ENCODE measurements at regions not wholly inside any gene's neighbourhood (a gene's known extent, or its start where the extent isn't known, plus 50 kb on each side); places are given as distances from the start of the nearest gene placed in this dataset.
"Not testable (repeated sequence)": the region's sequence is repeated elsewhere in the genome, so short reads cannot be mapped to it uniquely, and the experiment has no call there.

DNA sequence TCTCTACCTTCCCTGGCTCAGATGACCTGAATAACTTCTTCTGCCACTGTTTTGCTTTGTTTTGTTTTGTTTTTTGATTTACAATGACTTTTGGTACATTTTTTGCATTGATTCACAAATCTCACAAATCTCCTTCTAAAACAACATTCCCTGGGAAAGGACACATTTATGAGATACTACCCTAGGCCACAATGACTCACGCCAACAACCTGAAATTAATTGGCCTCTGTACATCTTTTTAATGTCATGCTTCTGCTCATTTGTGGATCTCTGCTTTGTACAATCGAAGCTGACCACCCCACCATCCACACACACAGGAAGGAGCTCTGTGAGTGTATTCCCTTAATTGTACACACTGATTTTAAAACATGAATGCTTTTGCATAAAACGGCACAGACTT lies 156.7 kb upstream of the PFKP start:
- no peaks in the 10 kb centered on the region for H3K36me3 ChIP-seq
- no peaks in the 10 kb centered on the region for H3K9me3 ChIP-seq (replicated peaks in 1 of 11)
- H3K4me3 ChIP-seq: no peak overlapping the region
- no peak for TF ChIP-seq Cebpa-rat (IDR thresholded peaks at IDR 0.05)
- no peak overlapping the region for H3K9ac ChIP-seq
- H3K4me2 ChIP-seq: no peak overlapping the region
- H3K4me1 ChIP-seq: peaks cover 0 to 5% (median 0%) of the 10 kb centered on the region in 10 experiments; a peak in 1 of 20 replicates
- H3K27me3 ChIP-seq: no peaks in the 10 kb centered on the region
- no peaks in the 10 kb centered on the region for H4K20me1 ChIP-seq
- no peak overlapping the region for H3K27ac ChIP-seq

DNA sequence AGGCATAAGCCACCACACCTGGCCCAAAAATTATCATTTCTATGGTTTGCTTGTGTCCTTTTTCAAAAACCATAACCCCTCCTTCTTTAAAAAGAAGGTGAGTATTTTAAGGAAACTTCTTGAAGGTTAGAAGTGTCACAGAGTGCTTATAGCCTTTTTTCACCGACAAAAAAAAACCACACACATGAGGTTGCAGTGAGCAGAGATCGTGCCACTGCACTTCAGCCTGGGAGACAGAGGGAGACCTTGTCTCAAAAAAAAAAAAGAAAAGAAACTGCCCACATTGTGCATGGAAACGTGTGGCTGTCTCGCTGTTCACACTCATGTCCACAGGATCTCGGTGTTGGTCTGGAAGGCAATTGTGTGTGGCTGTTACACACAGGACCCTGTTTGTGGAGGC lies 157.4 kb upstream of the PFKP start:
- H3K9me3 ChIP-seq (replicated peaks in 1 of 11): no peaks in the 10 kb centered on the region
- H3K9ac ChIP-seq: no peak overlapping the region
- no peaks in the 10 kb centered on the region for H3K36me3 ChIP-seq
- no peak overlapping the region for H3K27ac ChIP-seq
- peaks cover 0 to 5% (median 0%) of the 10 kb centered on the region in 10 experiments; a peak in 1 of 20 replicates for H3K4me1 ChIP-seq
- no peaks in the 10 kb centered on the region for H4K20me1 ChIP-seq
- no peak for TF ChIP-seq Cebpa-rat (IDR thresholded peaks at IDR 0.05)
- H3K27me3 ChIP-seq: no peaks in the 10 kb centered on the region
- no peak overlapping the region for H3K4me2 ChIP-seq
- H3K4me3 ChIP-seq: no peak overlapping the region

DNA sequence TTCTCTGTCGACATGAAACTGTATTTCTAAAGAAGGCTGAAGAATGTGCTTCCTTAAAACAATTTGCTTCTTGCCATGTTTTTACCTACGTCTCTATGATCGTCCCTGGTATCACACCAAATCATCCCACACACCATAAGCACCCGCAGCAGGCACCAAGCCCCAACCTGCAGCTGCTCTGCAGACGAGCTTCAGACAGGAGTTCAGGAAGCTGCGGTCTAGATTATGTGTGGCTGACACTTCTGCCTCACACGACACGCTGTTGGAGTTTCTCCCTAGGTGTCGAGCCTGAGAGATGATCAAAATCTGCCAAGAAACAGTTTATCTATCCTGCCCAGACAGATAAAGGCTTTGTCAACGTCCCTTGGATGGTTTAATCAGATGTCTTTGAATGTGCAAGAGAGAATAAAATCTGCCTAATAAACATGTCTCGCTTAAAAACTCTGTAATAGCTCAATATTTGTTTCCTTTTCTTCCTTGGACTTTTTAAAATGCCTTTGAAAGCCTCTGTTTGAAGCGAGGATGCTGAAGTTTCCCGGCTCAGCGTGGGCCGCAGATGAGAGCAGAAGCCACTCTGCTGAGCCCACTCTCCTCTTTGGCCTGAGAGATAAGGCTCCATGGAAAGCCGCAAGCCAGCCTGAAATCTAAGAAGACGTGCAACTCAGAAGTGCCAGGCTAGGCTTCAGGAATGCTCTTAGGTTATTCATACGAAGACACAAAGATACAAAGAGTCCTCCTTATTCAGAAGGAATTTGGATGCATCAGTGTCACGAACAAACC lies 158.3 kb upstream of the PFKP start:
- Histone ChIP-seq H3K9ac (no peak overlapping the region), H3K27me3 (no peaks in the 10 kb centered on the region), H4K20me1 (no peaks in the 10 kb centered on the region), H3K4me2 (no peak overlapping the region), H3K36me3 (no peaks in the 10 kb centered on the region), H3K9me3 (replicated peaks in 1 of 11) (no peaks in the 10 kb centered on the region), H3K4me3 (no peak overlapping the region), H3K27ac (no peak overlapping the region), H3K4me1 (peaks cover 0 to 5% (median 0%) of the 10 kb centered on the region in 10 experiments; a peak in 1 of 20 replicates)
- no peak for TF ChIP-seq Cebpa-rat (IDR thresholded peaks at IDR 0.05)

DNA sequence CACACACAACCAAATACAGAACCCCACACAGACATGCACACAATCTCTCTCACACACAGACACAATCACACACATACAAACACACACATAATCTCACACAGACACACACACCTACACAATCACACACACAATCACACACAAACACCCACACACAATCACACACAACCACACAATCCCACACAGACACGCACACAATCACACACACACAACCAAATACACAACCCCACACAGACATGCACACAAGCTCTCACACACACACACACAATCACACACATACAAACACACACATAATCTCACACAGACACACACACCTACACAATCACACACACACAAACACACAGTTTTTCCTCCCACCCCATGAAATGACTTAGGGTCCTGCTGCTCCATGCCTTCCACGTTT lies 160.4 kb upstream of the PFKP start:
- H3K4me2 ChIP-seq: no peak overlapping the region
- no peaks in the 10 kb centered on the region for H3K27me3 ChIP-seq
- no peaks in the 10 kb centered on the region for H3K9me3 ChIP-seq (replicated peaks in 1 of 11)
- no peak overlapping the region for H3K9ac ChIP-seq
- no peaks in the 10 kb centered on the region for H4K20me1 ChIP-seq
- peaks cover 0 to 5% (median 0%) of the 10 kb centered on the region in 10 experiments; a peak in 1 of 20 replicates for H3K4me1 ChIP-seq
- no peaks in the 10 kb centered on the region for H3K36me3 ChIP-seq
- no peak for TF ChIP-seq Cebpa-rat (IDR thresholded peaks at IDR 0.05)
- H3K27ac ChIP-seq: no peak overlapping the region
- H3K4me3 ChIP-seq: no peak overlapping the region

DNA sequence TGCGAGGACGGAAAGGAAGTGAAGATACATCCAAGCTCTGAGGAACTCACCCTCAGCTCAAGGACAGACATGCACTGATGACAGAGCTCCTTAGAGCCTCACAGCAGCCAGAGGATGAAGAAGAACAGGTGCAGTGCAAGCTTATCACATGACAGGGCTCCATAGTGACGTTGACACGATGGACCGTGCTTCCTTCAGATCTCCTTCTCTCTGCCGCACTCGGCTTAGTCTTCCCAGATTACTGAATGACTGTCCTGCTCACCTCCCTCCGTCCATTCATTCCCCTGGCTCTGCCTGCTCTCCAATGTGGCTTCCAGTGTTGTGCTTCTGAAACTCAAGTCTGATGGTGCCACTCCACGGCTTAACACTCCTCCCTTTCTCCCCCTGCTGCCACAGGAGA lies 161.5 kb upstream of the PFKP start:
- Histone ChIP-seq H3K9me3 (replicated peaks in 1 of 11) (no peaks in the 10 kb centered on the region), H3K4me2 (no peak overlapping the region), H3K27me3 (no peaks in the 10 kb centered on the region), H3K9ac (no peak overlapping the region), H3K4me1 (peaks cover 0 to 5% (median 0%) of the 10 kb centered on the region in 10 experiments; a peak in 1 of 20 replicates), H3K36me3 (no peaks in the 10 kb centered on the region), H3K4me3 (no peak overlapping the region), H3K27ac (no peak overlapping the region), H4K20me1 (no peaks in the 10 kb centered on the region)
- no peak for TF ChIP-seq Cebpa-rat (IDR thresholded peaks at IDR 0.05)

DNA sequence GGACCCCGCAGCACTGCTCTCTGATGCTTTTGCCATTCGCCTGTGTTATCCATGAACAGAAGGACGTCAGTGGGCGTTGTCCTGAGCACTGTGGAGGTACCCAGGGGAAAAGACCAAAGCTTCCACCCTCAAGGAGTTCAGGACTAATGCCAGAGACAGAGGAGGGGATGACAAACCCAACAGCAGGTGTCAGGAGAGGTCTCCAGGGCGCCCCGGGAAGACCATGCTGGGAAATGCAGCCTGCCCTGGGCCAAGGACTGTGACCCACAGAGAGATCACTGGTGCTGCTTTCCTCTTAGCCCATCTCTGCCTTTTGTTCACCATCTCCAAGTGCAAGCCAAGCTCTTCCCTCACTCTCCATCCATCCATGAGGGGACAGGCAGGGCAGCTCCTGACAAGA lies 166.8 kb upstream of the PFKP start:
- Histone ChIP-seq H3K4me2 (no peak overlapping the region), H3K9ac (no peak overlapping the region), H3K4me3 (no peak overlapping the region), H3K27me3 (no peaks in the 10 kb centered on the region), H4K20me1 (no peaks in the 10 kb centered on the region), H3K9me3 (replicated peaks in 1 of 11) (no peaks in the 10 kb centered on the region), H3K4me1 (peaks cover 0 to 22% (median 11%) of the 10 kb centered on the region in 10 experiments; a peak in 11 of 20 replicates), H3K36me3 (no peaks in the 10 kb centered on the region), H3K27ac (no peak overlapping the region)
- no peak for TF ChIP-seq Cebpa-rat (IDR thresholded peaks at IDR 0.05)

DNA sequence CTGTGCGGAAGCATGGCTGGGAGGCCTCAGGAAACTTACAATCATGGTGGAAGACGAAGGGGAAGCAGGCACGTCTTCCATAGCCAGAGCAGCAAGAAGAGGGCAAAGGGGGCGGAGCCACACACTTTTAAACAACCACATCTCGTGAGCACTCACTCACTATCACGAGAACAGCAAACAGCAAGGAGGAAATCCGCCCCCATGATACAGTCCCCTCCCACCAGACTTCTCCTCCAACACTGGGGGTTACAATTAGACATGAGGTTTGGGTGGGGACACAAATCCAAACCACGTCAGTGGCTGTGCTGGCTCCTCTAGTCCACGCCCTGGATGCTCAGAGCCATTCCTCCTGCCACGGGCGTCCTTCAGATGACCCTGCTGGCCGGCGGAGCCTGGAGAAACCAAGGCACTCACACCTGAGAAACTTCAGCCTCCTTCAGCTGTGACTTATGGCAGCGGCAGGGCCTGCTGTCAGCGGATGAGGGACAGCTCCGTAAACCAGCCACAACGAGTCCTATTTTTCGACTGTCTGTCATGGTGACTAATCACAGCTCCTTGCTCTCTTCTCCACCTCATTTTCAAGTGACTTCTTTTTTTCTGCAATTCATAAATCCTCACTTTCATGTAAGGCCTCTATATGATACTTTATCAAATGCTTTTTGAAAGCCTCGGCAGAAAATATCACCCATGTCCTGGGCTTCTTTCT lies 167.9 kb upstream of the PFKP start:
- TF ChIP-seq Cebpa-rat (IDR thresholded peaks at IDR 0.05): no peak
- no peaks in the 10 kb centered on the region for H3K36me3 ChIP-seq
- H3K4me2 ChIP-seq: no peak overlapping the region
- no peaks in the 10 kb centered on the region for H3K9me3 ChIP-seq (replicated peaks in 1 of 11)
- H3K27ac ChIP-seq: no peak overlapping the region
- H3K9ac ChIP-seq: no peak overlapping the region
- H3K27me3 ChIP-seq: no peaks in the 10 kb centered on the region
- no peaks in the 10 kb centered on the region for H4K20me1 ChIP-seq
- peaks cover 0 to 22% (median 11%) of the 10 kb centered on the region in 10 experiments; a peak in 11 of 20 replicates for H3K4me1 ChIP-seq
- H3K4me3 ChIP-seq: no peak overlapping the region

DNA sequence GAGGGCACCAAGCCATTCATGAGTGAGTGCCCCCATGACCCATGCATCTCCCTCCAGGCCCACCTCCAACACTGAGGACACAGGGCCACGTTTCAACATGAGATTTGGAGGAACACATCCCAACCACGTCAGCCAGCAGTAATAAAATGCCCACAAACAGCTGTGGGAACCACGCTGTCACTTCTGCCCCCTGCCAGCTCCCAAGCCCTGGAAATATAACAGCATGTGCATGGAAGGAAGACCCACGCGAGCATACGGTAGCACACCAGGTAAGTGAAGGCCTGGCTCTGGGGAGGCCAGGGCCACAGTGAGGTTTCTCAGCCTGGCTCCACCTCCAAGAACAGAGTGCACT lies 168.9 kb upstream of the PFKP start:
- Histone ChIP-seq H3K4me3 (no peak overlapping the region), H3K36me3 (no peaks in the 10 kb centered on the region), H3K4me1 (peaks cover 0 to 22% (median 11%) of the 10 kb centered on the region in 10 experiments; a peak in 11 of 20 replicates), H3K27me3 (no peaks in the 10 kb centered on the region), H3K27ac (no peak overlapping the region), H3K9ac (no peak overlapping the region), H3K9me3 (replicated peaks in 1 of 11) (no peaks in the 10 kb centered on the region), H4K20me1 (no peaks in the 10 kb centered on the region), H3K4me2 (peak overlapping the region in 7 of 11 experiments; percentile 10 to 39 (median 28); a peak in 9 of 22 replicates)
- TF ChIP-seq Cebpa-rat (IDR thresholded peaks at IDR 0.05): no peak

DNA sequence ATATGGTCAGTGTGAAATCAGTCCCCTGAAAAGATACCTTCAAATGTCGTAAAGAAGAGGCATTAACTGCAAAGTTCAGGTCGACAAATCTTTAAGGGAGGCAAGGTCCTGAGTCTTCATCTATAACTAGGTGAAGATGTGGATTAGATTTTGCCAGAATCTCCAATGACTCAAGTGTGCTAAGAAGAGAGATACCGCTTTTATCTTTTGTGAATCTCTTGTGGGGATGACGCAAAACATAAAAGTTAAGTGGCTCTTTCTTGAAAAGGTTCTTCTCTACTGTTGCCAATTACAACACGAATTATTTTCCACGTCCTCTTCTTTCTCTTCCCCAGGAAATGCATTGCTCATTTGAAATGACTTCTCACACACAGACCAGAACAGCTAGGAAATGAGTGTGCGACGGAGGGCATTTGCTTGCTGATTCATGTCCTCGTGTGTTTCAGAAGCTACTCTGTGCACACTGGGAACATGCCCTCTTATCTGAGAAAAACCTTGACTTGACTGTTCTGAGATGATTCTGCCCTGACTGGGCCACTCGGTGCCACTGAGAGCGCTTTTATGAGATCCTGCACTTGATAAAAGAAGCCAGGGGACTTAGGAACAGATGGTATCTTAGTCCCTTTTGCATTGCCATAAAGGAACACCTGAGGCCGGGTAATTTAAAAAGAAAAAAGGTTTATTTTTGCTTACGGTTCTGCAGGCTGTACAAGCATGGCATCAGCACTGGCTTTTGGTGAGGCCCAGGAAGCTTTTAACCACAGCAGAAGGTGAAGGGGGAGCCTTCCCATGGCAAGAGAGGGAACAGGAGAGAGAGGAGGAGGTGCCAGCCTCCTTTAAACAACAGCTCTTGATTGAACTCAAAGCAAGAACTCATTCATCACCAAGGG lies 169.5 kb upstream of the PFKP start:
- TF ChIP-seq Cebpa-rat (IDR thresholded peaks at IDR 0.05): no peak
- no peak overlapping the region for H3K9ac ChIP-seq
- H3K27ac ChIP-seq: peak overlapping the region in 1 of 11 experiments; percentile 13; a peak in 1 of 22 replicates
- H3K4me3 ChIP-seq: no peak overlapping the region
- peak overlapping the region in 8 of 11 experiments; percentile 1 to 39 (median 23); a peak in 12 of 22 replicates for H3K4me2 ChIP-seq
- H3K4me1 ChIP-seq: peaks cover 0 to 22% (median 11%) of the 10 kb centered on the region in 10 experiments; a peak in 11 of 20 replicates
- no peaks in the 10 kb centered on the region for H4K20me1 ChIP-seq
- H3K27me3 ChIP-seq: no peaks in the 10 kb centered on the region
- H3K9me3 ChIP-seq (replicated peaks in 1 of 11): no peaks in the 10 kb centered on the region
- no peaks in the 10 kb centered on the region for H3K36me3 ChIP-seq

DNA sequence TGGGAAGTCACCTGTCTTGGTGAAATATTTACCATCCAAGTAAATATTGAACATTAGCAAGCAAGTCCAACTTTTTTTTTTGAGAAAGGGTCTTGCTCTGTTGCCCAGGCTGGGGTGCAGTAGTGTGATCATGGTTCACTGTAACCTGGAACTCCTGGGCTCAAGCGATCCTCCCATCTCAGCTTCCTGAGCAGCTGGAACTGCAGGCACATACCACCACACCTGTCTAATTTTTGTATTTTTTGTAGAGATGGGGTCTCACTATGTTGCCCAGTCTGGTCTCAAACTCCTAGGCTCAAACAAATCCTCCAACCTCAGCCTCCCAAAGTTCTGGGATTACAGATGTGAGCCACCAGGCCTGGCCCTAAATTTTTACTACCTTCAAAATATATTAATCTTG lies 171.0 kb upstream of the PFKP start:
- not testable (repeated sequence) for H3K4me3 ChIP-seq; H3K36me3 ChIP-seq; H3K9ac ChIP-seq; H4K20me1 ChIP-seq; H3K27me3 ChIP-seq; H3K9me3 ChIP-seq (replicated peaks in 1 of 11); H3K27ac ChIP-seq; H3K4me2 ChIP-seq
- H3K4me1 ChIP-seq: peaks cover 3 to 22% (median 15%) of the 10 kb centered on the region in 10 experiments

Data from BLaER1 treated with 17β-estradiol and CSF1 and Interleukin-3, amounts not matched to agents 10 nM and 100 nM (cell line).